ENCODE measurements at regions not wholly inside any gene's neighbourhood (a gene's known extent, or its start where the extent isn't known, plus 50 kb on each side); places are given as distances from the start of the nearest gene placed in this dataset.

GRCh38 chr7:42314696-42315095 lies 77.7 kb upstream of the GLI3 start:
- TF ChIP-seq POLR2A (IDR thresholded peaks at IDR 0.05), result no peak
- no peak for TF ChIP-seq CTCF (IDR thresholded peaks at IDR 0.05)

Data from Peyer's patch (tissue), 4 donors.